Upper lobe of left lung (tissue), 6 donors: ENCODE measurements at regions not wholly inside any gene's neighbourhood (a gene's known extent, or its start where the extent isn't known, plus 50 kb on each side); places are given as distances from the start of the nearest gene placed in this dataset.

ENCODE experiments used
- ATAC-seq, 2 donors: fragments of 200-7000 bp; cut with Tn5 transposase; one replicate each; pipeline ENCODE4 v1.9.1; 2022; ENCODE audit warnings: mild to moderate bottlenecking in 2 of 2, moderate library complexity in 2 of 2; ENCODE audit not compliant: low FRiP score in 2 of 2
- DNase-seq, 2 donors: peaks; one replicate each; pipeline ENCODE4 v3.0.0-alpha.2; 2019 to 2020
- H3K27ac ChIP-seq, 4 donors: fragments of 200-600 bp; sonication (generic); one replicate each; pipeline ENCODE4 v1.5.1; 2016 to 2019
- H3K27me3 ChIP-seq, 4 donors: fragments of 200-600 bp; sonication (generic); one replicate each; pipeline ENCODE4 v1.5.1; 2017 to 2019
- H3K36me3 ChIP-seq, 4 donors: fragments of 200-600 bp; sonication (generic); one replicate each; pipeline ENCODE4 v1.5.1; 2016 to 2019
- H3K4me1 ChIP-seq, 4 donors: fragments of 200-600 bp; sonication (generic); one replicate each; pipeline ENCODE4 v1.5.1; 2018 to 2019
- H3K4me3 ChIP-seq, 4 donors: fragments of 200-600 bp; sonication (generic); one replicate each; pipeline ENCODE4 v1.5.1; 2017 to 2019; ENCODE audit warnings: mild to moderate bottlenecking in 2 of 4, moderate library complexity in 1 of 4
- H3K9me3 ChIP-seq, 4 donors: fragments of 200-600 bp; sonication (generic); one replicate each; pipeline ENCODE4 v1.5.1; 2018 to 2019
- EP300 ChIP-seq, 4 donors: sonication (generic); formaldehyde crosslinking; IDR thresholded peaks; one replicate each; pipeline ENCODE4 v1.5.1; 2017; ENCODE audit warnings: antibody characterized with exemption in 4 of 4, control low read depth in 2 of 4
- POLR2A ChIP-seq, 4 donors: fragments of 450-650 bp; IDR thresholded peaks; one replicate each; pipeline ENCODE4 v1.5.1; 2016 to 2017; ENCODE audit warnings: antibody characterized with exemption in 4 of 4, mild to moderate bottlenecking in 2 of 4
- POLR2AphosphoS5 ChIP-seq, 2 donors: sonication (generic); formaldehyde crosslinking; IDR thresholded peaks; one replicate each; pipeline ENCODE4 v1.5.1; 2017; ENCODE audit warnings: antibody characterized with exemption in 2 of 2
- WGBS, 2 donors: methylation state at CpG; one replicate each; pipeline ENCODE4 v1.1.5; 2017 to 2018; 5-methylcytosine and 5-hydroxymethylcytosine counted together
- TF ChIP-seq, protein P1 (sequence below), 6 experiments: fragments of 450-650 bp in 4 of 6; fragments of 200-600 bp in 2 of 6; sonication (generic) in 2 of 6; IDR thresholded peaks; one replicate each; pipeline ENCODE4 v1.5.1; 2016 to 2019; ENCODE audit warnings: antibody characterized with exemption in 6 of 6
- donor health status: DM: no; HTN: no; CAD: no; lungs with moderate emphysema.
- donor health status: DM: no; HTN: yes; CAD: no; lungs with severe emphysema.

DNA sequence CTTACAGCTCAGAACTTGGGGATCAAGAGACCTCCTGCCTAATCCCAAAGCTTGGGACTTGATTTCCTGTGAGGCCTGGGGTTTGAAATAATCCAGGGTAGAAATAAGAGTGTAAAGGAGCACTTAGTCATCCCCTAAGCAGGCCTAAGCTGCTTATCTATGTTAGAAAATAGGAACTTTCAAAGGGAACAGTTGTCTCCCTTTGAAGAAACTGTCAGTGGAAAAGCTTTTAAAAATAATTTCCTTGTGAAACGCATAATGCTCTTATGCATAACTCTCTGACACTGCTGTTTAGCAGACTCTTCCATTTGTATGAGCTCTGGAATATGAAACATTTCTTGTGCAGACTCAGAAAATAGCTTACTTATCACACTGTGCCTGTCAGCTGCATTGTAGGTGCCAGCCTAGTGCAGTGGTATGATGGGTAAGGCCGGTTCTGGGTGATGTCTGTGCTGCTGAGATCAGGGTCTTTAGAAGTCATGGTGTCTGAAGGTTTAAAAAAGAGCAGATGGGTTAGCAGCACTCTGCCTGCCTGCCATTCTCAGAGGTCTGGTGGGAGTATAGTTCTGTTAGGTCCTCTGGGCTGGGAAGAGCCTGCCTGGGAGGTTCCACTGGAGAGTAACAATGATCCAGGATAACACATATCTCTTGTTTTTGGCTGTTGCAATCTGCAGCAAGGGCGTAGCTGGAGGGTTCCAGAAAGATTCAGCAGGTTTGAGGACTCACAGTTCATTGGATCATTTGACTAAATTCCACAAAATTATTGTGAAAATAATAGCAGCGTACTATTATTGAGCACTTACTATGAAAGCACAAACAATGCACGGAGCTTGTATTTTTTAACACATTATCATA is 283.2 kb upstream of the MEX3C start:
- ATAC-seq: peak in 1 of 2 donors; percentile 12
- TF ChIP-seq, protein P1, sequence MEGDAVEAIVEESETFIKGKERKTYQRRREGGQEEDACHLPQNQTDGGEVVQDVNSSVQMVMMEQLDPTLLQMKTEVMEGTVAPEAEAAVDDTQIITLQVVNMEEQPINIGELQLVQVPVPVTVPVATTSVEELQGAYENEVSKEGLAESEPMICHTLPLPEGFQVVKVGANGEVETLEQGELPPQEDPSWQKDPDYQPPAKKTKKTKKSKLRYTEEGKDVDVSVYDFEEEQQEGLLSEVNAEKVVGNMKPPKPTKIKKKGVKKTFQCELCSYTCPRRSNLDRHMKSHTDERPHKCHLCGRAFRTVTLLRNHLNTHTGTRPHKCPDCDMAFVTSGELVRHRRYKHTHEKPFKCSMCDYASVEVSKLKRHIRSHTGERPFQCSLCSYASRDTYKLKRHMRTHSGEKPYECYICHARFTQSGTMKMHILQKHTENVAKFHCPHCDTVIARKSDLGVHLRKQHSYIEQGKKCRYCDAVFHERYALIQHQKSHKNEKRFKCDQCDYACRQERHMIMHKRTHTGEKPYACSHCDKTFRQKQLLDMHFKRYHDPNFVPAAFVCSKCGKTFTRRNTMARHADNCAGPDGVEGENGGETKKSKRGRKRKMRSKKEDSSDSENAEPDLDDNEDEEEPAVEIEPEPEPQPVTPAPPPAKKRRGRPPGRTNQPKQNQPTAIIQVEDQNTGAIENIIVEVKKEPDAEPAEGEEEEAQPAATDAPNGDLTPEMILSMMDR (IDR thresholded peaks at IDR 0.05): no peak
- TF ChIP-seq POLR2A (IDR thresholded peaks at IDR 0.05) (no peak), POLR2AphosphoS5 (IDR thresholded peaks at IDR 0.05) (no peak), EP300 (IDR thresholded peaks at IDR 0.05) (no peak)

DNA sequence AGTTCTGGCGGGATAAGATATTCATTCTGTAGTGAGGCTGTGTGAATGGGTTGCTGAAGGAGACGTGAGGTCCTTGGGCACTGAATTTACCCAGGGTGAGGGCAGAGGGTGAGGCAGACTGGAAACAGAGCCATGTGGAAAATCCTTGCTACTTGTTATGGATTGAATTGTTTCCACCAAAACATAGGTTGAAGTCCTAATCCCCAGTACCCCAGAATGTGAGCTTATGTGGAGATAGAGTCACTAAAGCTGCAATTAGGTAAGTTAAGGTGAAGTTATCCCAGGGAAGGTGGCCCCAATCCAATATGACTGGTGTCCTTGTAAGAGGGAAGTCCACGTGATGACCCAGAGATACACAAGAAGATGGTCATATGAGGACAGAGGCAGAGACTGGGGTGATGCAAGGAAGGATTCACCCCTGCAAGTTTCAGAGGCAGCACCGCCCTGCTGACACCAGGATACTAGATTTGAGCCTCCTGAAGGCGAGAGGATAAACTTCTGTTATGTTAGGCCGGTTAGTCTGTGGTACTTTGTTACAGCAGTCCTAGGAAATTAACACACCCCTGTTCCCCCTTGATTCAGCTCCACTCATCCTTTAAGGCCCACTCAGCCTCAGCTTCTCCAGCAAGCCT is 289.4 kb upstream of the MEX3C start:
- no peaks in the 10 kb centered on the region for H3K27me3 ChIP-seq
- ATAC-seq (no peak), DNase-seq (no peak)
- H3K36me3 ChIP-seq: no peaks in the 10 kb centered on the region
- no peaks in the 10 kb centered on the region for H3K4me1 ChIP-seq
- 84 to 88% methylated on average over 6 of the region's 6 CpGs for WGBS, 2 donors
- no peak overlapping the region for H3K4me3 ChIP-seq
- no peak overlapping the region for H3K27ac ChIP-seq
- H3K9me3 ChIP-seq: no peaks in the 10 kb centered on the region
- no peak for TF ChIP-seq EP300 (IDR thresholded peaks at IDR 0.05)
- TF ChIP-seq, protein P1 (IDR thresholded peaks at IDR 0.05): no peak
- no peak for TF ChIP-seq POLR2A (IDR thresholded peaks at IDR 0.05)
- TF ChIP-seq POLR2AphosphoS5 (IDR thresholded peaks at IDR 0.05): no peak

More for the DNA sequence above, 283.2 kb upstream of the MEX3C start:
- no peak overlapping the region for H3K4me3 ChIP-seq
- no peaks in the 10 kb centered on the region for H3K4me1 ChIP-seq
- no peak for DNase-seq
- H3K27me3 ChIP-seq: no peaks in the 10 kb centered on the region
- WGBS, 2 donors: 91% methylated on average over 5 of the region's 5 CpGs
- H3K27ac ChIP-seq: no peak overlapping the region
- H3K9me3 ChIP-seq: no peaks in the 10 kb centered on the region
- no peaks in the 10 kb centered on the region for H3K36me3 ChIP-seq

DNA sequence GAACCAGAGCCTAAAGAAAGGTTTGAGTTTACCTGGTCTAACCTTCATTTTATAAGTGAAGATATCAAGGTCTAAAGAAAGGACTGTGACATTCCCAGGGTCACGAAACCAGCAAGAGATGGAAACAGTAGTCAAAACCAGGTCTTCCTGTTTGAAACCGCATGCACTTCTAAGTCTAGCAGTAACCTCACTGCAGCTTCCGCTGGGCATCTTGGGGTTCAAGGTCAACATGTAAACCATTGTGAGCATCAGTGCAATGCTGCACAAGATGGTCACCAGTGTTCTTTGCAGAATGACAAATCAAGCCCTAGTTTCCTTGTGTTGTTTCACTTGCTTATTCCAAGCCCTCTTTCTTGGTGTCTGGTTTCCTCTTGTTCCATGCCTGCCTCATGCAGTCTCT is 292.9 kb upstream of the MEX3C start:
- Histone ChIP-seq H3K4me3 (no peak overlapping the region), H3K4me1 (no peaks in the 10 kb centered on the region), H3K27ac (no peak overlapping the region), H3K27me3 (no peaks in the 10 kb centered on the region), H3K9me3 (no peaks in the 10 kb centered on the region), H3K36me3 (no peaks in the 10 kb centered on the region)
- DNase-seq (no peak), ATAC-seq (no peak)
- TF ChIP-seq EP300 (IDR thresholded peaks at IDR 0.05) (no peak), POLR2AphosphoS5 (IDR thresholded peaks at IDR 0.05) (no peak), POLR2A (IDR thresholded peaks at IDR 0.05) (no peak)
- TF ChIP-seq, protein P1 (IDR thresholded peaks at IDR 0.05): no peak
- 82 to 85% methylated on average over 3 of the region's 3 CpGs for WGBS, 2 donors

DNA sequence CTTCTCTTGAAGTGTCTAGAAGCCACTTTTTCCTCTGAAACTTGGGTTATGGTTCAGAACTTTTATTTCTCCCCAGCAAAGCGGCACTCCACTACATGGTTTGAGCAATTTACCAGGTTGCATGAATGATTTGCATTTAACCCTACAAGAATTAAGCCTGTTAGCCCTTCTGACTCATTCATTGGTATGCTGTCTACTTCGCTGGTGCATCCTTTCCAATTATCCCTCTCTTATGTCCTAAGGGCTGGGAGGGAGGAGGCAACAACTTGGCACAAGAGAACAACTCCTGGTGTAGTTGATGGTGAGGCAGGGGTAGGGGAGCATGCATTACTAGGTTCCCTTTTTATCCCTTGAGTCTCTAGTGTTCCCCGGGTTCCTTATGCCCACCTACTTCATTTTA is 293.4 kb upstream of the MEX3C start:
- H3K4me3 ChIP-seq: no peak overlapping the region
- H3K4me1 ChIP-seq: no peaks in the 10 kb centered on the region
- H3K27me3 ChIP-seq: no peaks in the 10 kb centered on the region
- DNase-seq: no peak
- H3K36me3 ChIP-seq: no peaks in the 10 kb centered on the region
- no peak overlapping the region for H3K27ac ChIP-seq
- no peak for TF ChIP-seq POLR2AphosphoS5 (IDR thresholded peaks at IDR 0.05)
- TF ChIP-seq POLR2A (IDR thresholded peaks at IDR 0.05): no peak
- TF ChIP-seq, protein P1 (IDR thresholded peaks at IDR 0.05): no peak
- no peak for TF ChIP-seq EP300 (IDR thresholded peaks at IDR 0.05)
- ATAC-seq: no peak
- WGBS, 2 donors: 74 to 86% methylated on average over 3 of the region's 3 CpGs
- no peaks in the 10 kb centered on the region for H3K9me3 ChIP-seq
